HG02973 (cell line): ENCODE measurements at regions not wholly inside any gene's neighbourhood (a gene's known extent, or its start where the extent isn't known, plus 50 kb on each side); places are given as distances from the start of the nearest gene placed in this dataset.

Source experiments
- ATAC-seq: cut with Tn5 transposase; IDR thresholded peaks from one replicate; pipeline ENCODE4 v1.9.1; 2021; ENCODE audit warnings: moderate library complexity; ENCODE audit not compliant: unreplicated experiment

DNA sequence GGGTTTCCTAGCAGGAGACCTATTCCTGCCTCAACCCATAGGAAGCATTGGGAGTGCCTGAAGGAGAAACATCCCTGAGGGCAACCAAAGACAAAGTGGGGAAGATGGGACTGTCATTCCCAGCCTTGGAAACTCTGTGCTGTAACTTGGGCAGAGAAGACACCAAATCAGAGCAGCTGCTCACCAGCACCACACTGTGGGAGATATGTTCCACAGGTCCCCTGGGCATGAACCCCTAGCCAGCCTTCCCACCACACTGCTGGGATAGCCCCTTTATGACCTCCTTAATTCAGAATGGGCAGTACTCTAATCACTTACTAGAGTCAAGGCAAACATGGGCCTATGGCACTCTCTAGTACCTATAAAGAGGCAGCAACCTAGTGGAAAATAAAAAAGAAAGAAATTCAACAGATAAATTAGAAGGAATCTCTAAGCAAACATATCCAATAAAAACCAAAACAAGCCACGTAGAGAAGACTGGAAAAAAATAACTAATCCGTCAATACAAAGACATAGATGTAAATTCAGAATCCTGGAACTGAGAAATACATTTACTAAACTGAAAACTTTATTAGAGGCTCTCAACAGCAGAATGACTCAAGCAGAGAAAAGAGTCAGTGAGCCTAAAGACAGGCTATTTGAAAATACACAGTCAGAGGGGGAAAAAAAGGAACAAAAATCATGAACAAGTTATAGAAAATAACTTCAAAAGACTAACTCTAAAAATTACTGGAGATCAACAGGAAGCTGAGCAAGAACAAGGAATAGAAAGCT, 878.4 kb upstream of the FRG1 start:
- no peak for ATAC-seq

DNA sequence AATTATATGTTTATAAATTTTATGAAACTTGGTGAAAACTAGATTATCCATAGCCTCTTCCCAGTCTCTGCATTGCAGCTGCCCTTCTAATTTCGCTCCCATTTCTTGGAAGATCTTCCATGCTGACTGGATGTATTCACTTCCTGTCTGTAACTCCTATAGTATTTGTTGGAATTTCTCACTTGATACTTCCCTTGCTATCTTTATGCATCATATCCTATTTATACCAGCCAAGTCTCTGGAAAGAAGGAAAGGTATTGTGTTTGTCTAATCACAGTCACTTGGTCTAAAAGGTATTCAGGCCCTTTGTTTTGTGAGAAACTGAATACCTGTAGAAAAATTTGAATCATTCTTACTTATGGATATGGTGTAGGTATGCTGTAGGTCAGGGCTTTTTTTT, 870.9 kb upstream of the FRG1 start:
- no peak for ATAC-seq

DNA sequence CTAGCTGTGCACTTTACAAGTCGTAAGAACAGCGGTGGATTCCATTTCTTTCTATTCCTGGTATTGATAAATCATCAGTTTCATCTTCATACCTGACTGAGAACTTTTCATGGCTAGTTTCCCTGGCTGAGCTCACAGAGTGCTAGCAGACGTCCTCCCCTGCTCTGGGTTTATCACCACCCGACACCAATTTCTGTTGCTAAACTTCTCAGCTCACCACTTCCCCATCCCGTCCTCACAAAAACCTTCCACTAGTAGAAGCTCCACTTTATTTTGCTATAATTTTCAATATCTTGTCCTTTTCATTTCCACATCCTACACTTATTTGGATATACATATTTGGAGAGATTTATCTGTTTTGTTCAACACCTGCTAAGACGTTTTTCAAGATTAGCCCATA, 869.4 kb upstream of the FRG1 start:
- no peak for ATAC-seq

DNA sequence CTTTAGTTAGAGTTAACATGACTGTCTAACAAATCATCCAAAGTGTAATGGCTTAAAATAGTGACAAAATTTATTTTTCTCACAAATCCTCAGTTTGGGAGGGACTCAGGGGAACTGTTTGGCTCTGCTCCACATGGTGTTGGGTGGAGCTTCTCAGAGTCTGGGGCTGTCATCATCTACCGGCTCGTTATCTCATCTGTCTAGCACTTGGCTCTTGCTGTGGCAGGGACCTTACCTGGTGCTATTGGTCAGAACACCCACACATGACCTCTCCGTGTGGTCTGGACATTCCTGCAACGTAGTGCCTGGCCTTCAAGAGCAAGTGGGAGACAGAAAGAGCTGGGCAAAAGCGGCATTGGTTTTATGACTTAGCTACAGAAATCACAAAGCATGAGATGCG, 866.9 kb upstream of the FRG1 start:
- ATAC-seq = no peak

DNA sequence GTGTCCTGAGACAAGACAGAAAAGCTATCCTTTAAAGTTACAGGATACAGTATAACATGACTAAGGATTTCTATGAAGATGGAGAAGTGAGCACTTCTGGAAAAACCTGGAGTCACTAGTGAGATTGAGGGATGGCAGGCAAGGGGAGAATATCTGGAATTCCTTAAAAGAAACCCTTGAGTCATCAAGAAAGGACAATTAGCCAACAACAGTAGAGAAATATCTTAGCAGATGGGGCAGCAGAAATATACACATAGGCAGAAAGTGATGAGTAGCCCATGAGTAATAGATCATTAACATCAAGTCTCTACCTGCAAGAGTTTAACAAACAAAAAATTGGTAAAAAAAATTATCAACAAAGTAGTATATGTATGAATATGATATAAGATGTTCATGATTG, 858.8 kb upstream of the FRG1 start:
- ATAC-seq = no peak

DNA sequence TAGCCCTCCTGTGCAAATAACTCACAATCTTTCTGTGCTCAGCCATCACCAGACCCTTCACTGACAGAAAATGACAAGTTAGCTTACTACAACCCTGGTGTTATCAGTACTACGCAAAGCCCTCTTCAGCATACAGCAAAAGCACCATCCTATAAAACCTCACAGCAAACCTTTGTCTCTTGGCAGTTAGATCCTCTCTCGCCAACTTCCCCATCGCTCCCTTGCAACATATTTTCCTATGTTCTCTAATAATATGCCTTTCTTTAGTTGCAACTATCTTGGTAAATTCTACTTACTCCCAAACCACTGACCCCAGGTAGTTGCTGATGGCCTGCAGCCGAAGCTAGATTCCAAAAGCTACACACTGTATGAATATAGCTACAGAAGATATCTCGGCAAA, 856.9 kb upstream of the FRG1 start:
- ATAC-seq = no peak

DNA sequence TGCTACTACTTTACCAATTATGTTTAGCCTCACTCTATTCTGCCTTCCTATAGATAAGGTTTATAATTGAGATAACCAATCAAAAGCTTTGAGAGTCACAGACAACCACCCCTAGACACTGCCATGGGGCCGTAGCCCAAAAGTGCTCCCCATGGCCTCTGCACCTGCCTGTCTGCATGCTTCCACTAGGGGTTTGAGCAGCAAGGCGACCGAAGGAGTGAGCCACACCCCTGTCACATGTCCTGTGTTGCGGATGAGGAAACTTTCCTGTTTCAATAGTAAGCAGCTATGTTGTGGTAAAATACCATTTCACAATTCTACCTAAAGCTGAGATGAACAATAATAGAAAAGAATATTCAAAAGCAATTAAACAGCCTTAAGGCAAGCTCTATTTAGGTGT, 856.0 kb upstream of the FRG1 start:
- no peak for ATAC-seq

DNA sequence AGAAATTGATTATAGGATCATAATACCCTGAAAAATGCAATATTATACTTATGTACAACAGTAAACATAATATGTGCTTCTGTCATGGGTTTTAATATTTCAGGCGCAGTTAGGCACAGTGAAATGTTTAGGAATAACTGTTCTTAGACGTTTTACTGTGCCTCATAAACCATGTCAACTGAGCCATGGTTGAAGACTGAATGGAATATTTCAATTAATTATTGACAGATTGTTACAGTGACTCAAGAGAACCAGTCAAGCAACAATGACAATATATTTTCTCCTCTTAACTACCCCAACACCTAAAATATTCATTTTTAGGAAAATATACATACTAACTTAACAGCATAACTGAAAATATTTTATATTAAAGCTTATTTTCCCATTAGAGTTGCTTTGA, 852.7 kb upstream of the FRG1 start:
- ATAC-seq = no peak

DNA sequence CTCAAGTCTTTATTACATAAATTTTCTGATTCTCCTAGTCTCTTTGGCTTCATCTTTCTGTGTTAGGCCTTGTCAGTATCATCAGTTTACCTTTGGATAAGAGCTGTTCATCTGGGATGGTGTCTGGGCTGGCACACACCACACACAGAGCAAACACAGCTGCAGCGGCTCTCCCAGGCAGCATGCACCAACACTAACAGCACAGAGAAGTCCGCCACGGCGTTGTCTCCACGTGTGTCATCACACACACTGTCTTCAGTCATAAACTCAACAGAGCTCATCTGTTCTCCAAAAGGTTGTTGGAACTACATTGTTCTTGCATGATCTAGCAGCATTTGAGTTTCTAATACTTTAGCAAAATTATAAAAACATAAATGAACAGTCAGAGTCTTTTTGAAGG, 851.9 kb upstream of the FRG1 start:
- ATAC-seq = no peak

DNA sequence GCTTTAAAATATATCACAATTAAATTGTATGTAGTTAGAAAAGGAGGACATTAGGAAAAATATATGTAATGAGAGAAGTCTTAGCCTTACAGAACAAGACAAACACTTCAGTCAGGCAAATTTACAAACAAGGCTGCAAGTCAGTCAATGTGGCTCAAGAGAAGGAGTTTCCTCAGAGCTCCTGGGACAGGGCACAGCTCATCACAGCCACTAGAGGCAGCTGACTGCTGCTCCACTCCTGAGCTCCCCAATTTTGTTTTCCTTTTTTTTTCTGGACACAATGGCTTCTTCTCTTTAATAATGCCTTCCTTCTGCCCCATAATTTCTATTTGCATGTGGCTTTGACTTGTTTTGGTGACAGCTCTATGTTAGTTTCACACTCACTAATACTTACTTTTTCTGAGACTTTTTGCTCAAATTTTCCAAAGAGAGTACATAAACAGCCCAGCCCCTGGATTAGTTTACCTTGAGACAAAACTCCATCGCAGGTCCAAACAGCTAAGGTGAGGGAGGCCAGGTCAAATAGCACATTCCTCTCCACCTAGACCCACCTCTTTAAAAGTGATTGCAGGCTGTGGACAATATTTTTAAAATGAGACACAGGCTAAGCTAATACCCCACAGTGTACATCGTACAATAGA, 850.4 kb upstream of the FRG1 start:
- no peak for ATAC-seq

DNA sequence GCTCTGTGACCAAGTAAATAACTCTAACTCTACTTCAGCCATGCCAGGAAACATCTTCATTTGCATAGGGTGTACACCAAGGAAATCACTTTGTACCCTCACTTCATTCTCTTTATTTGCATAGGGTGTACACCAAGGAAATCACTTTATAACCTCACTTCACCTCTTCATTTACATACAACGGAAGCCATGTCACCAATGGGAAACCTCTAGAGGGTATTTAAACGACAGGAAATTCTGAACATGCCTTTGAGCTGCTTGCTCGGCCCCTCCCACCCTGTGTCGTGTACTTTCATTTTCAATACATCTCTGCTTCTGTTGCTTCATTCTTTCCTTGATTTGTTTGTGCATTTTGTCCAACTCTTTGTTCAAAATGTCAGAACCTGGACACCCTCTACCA, 848.1 kb upstream of the FRG1 start:
- ATAC-seq = no peak

DNA sequence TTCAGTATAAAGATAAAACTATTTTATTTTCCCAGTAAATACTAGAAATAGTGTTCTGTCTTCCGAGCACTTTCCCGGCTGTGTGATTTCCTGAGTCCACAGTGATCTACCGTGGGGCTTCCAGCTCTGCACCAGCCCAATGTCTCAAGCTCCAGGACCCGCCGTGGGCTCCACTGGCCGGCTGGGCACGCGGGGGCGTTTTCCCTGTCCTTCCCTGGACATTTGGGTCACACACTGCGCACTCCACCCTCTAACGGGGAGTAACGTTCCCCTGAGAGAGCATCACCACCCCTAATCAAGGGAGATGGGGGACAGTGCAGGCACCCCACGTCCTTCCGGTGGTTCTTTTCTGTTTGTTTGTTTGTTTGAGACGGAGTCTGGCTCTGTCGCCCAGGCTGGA, 844.6 kb upstream of the FRG1 start:
- no peak for ATAC-seq

DNA sequence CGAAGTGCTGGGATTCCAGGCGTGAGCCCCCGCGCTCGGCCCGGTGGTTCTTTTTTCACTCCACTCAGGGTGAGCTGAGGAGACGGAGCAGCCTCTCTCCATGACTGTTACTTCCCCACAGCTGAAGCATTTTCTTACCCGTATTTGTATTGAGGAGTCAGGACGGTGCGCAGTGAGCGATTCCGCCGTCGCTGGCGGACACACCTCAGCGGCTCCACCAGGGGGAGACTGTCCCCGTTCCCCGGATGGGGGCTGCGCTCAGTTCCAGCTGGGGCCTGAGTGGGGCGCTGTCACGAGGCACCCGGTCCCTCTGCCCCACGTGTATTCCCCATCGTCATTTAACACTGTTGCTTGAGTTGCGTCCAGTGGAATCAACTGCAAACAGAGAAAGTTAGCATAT, 844.0 kb upstream of the FRG1 start:
- no peak for ATAC-seq

DNA sequence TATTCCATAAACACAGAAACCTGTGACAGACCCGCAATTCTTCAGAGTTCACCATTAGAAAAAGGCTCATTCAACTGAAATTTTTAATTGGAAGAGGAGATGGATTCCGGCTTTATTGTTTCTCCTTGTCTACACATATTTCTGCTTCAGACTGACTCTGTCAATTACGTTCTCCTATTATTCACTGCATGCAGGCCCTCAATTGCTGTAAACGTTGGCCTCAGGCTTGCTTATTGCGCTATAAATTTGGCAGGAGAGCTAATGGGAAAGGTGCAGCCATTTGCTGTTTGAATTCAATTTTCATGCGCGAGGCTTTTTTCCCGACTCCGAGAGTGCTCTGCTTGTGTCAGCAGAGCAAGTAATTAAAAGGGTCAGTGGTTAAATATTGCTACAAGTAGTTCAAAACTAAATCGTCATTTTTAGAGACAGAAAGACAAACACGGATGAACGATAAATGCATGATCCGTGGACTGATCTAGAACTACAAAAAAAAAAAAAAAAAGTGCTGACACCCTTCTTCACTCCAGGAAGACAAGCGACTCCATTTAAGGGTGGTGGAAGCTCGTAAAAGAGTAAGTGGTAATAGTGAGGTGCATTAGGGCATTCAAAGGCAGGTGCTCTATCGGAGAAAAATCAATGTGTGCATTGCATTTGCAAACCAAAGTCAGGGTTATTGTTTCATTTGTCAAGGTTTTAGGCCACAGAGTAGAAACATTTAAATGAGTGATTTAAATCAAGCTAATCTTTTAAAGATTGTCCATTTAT, 841.6 kb upstream of the FRG1 start:
- no peak for ATAC-seq

DNA sequence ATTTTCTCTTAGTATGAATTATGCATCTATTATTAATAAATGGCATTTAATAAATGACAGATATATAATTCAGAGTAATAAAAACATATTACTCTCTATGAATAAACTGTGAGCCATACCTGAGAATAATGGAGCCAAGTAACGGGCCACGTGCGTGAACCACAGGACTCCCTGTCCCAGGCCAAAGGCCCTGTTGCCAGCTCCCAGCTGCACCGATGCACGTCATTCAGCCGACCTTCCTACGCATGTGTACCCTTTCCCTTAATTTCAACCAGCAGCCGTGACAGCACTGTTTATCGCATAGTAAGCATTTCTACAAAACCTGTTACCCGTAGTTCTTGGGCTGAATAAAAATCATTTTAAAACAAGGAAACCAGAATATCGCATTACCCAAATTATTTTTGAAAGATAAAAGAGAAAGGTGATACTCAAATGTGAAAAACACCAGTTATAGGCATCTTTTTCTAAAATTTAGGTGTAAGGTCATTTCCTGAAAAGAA, 827.2 kb upstream of the FRG1 start:
- no peak for ATAC-seq

DNA sequence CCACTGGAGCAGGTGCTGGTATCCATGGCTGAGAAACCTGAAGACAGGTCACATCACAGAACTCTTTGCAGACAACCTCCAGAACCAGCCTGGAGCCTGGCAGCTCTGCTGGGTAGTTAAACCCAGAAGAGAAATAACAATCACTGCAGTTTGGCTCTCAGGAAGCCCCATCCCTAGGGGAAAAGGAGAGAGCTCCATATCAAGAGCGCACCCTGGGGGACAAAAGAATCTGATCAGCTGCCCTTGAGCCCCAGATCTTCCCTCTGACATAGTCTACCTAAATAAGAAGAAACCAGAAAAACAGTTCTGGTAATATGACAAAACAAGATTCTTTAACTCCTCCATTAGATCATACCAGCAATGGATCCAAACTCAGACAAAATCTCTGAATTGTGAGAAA, 823.2 kb upstream of the FRG1 start:
- ATAC-seq = no peak

DNA sequence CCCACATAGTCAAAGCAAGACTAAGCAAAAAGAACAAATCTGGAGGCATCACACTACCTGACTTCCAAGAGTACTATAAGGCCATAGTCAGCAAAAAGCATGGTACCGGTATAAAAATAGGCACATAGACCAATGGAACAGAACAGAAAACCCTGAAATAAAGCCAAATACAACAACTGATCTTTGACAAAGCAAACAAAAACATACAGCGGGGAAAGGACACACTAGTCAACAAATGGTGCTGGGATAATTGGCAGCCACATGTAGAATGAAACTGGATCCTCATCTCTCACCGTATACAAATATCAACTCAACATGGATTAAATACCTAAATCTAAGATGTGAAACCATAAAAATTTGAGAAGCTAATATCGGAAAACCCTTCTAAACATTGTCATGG, 819.3 kb upstream of the FRG1 start:
- ATAC-seq = no peak

DNA sequence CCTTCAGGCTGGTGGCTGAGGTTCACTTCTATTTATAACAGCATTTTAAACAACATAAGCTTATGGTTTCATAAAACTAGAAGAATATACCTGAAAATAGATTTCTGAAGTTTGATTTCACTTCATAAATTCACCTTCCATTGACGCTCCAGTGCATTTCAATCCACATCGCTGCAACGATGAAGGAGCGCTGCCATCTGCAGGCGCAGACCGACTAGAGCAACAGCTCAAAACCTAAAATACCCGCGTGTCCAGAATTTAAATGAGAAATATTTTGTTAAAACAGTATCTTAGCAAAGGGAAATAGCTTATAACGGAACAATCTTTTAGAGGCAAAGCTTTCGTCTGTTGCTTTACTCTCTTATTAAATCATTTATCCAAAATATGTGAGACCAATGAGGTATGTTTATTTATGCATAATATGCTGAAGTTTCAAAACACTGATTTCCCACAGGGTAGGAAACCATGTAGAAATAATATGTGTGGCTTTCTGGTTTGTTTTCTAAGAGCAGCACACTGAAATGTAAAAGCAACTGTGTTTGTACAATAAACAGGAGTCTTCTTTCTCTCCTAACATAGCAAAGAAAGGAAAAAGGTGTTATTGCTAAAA, 816.4 kb upstream of the FRG1 start:
- no peak for ATAC-seq

DNA sequence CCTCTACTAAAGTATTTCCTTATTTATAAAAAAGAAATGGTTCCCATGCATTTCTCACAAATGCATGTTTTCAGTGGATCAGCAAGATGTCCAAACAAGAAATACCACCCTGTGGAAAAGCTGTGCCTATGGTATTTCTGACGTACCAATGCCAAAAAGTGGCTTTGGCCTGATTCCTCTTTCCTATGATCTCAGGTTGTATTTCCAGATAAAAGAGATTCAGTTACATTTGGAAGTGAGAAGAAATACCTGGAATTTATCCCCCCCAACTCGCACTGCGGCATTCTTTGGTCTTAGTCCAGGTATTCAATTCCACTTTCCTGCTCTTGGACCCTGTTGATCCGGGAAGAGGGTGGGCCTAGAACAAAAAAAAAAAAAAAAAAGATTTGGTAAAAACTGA, 815.9 kb upstream of the FRG1 start:
- no peak for ATAC-seq

DNA sequence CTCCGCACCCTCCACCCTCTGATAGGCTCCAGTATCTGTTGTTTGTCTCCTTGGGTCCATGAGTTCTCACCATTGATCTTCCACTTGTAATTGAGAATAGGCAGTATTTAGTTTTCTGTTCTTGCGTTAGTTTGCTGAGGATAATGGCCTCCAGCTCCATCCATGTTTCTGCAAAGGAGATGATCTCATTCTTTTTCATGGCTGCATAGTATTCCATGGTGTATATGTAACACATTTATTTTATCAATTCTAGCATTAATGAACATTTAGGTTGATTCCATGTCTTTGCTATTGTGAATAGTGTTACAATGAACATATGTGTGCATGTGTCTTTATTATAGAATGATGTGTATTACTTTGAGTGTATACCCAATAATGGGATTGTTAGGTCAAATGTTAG, 814.6 kb upstream of the FRG1 start:
- no peak for ATAC-seq

DNA sequence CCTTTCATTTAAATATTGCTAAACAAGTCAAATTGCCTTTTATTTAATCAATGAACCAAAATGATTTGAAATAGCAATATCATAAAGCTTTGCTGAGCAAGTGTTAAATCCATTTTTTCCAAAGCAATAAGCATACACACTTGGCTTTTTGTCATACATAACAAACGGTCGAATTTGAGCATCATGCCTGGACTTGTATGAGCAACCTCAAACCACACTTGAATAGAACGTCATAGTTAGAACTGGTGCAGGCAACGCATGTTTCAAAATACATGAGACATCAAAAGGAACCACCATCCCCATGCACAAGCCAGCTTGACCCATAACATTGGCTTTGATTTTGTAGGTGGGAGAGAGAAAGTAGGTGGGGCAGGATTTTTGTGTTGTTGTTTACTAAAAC, 812.3 kb upstream of the FRG1 start:
- ATAC-seq = no peak
